GM23338 (cell line): ENCODE measurements at regions not wholly inside any gene's neighbourhood (a gene's known extent, or its start where the extent isn't known, plus 50 kb on each side); places are given as distances from the start of the nearest gene placed in this dataset.

Experiments
- ATAC-seq: fragments of 200-7000 bp; cut with Tn5 transposase; 3 replicates; pipeline ENCODE4 v1.9.1; 2020
- DNase-seq: peaks from one replicate; pipeline ENCODE4 v3.0.0-alpha.2; 2015; ENCODE audit warnings: low spot score
- H2AFZ ChIP-seq: fragments of 200-600 bp; sonication (generic); 2 replicates; pipeline ENCODE4 v1.8.0; 2016; ENCODE audit warnings: antibody characterized with exemption, mild to moderate bottlenecking, moderate library complexity
- H3F3A ChIP-seq: fragments of 200-600 bp; sonication (generic); replicated peaks from 2 replicates; pipeline ENCODE4 v1.8.0; 2017; ENCODE audit warnings: antibody characterized with exemption, mixed run types, low read depth
- H3K27ac ChIP-seq: fragments of 200-600 bp; sonication (generic); 2 replicates; pipeline ENCODE4 v1.6.1; 2016; ENCODE audit warnings: low read depth
- H3K27me3 ChIP-seq: fragments of 200-600 bp; sonication (generic); 2 replicates; pipeline ENCODE4 v1.8.0; 2016; ENCODE audit warnings: mild to moderate bottlenecking, mixed run types, moderate library complexity; ENCODE audit not compliant: insufficient read depth
- H3K36me3 ChIP-seq: fragments of 200-600 bp; sonication (generic); 2 replicates; pipeline ENCODE4 v1.8.0; 2016; ENCODE audit warnings: mild to moderate bottlenecking; ENCODE audit not compliant: insufficient read depth
- H3K4me1 ChIP-seq: fragments of 200-600 bp; sonication (generic); 2 replicates; pipeline ENCODE4 v1.8.0; 2016; ENCODE audit warnings: mild to moderate bottlenecking, moderate library complexity; ENCODE audit not compliant: insufficient read depth
- H3K4me2 ChIP-seq: fragments of 200-600 bp; sonication (generic); 2 replicates; pipeline ENCODE4 v1.7.1; 2017; ENCODE audit warnings: mixed run types
- H3K4me3 ChIP-seq: fragments of 200-600 bp; sonication (generic); 2 replicates; pipeline ENCODE4 v1.6.1; 2016; ENCODE audit warnings: mixed run types
- H3K79me2 ChIP-seq: fragments of 200-600 bp; sonication (generic); replicated peaks from 2 replicates; pipeline ENCODE4 v1.8.0; 2017; ENCODE audit warnings: mild to moderate bottlenecking; ENCODE audit not compliant: insufficient read depth
- H3K9me2 ChIP-seq: fragments of 200-600 bp; sonication (generic); 2 replicates; pipeline ENCODE4 v1.8.0; 2017; ENCODE audit not compliant: insufficient read depth
- H4K20me1 ChIP-seq: fragments of 200-600 bp; sonication (generic); replicated peaks from 2 replicates; pipeline ENCODE4 v1.8.0; 2017; ENCODE audit warnings: mild to moderate bottlenecking; ENCODE audit not compliant: insufficient read depth
- H3K27ac Mint-ChIP-seq: 2 replicates; pipeline ENCODE4 v1.8.0; 2020; ENCODE audit warnings: inconsistent platforms, mild to moderate bottlenecking, moderate library complexity, mixed read lengths
- H3K27me3 Mint-ChIP-seq: 3 replicates; pipeline ENCODE4 v1.8.0; 2022; ENCODE audit warnings: low read depth, mild to moderate bottlenecking, moderate library complexity, mixed read lengths, inconsistent platforms; ENCODE audit not compliant: insufficient read depth, poor library complexity
- H3K36me3 Mint-ChIP-seq: 3 replicates; pipeline ENCODE4 v1.8.0; 2021; ENCODE audit warnings: low read depth, mild to moderate bottlenecking, inconsistent platforms, moderate library complexity, mixed read lengths
- H3K4me1 Mint-ChIP-seq: 3 replicates; pipeline ENCODE4 v1.8.0; 2020; ENCODE audit warnings: mild to moderate bottlenecking, inconsistent platforms, mixed read lengths
- H3K4me3 Mint-ChIP-seq: 3 replicates; pipeline ENCODE4 v1.8.0; 2021; ENCODE audit warnings: moderate library complexity, mild to moderate bottlenecking, inconsistent platforms, mixed read lengths
- H3K9me3 Mint-ChIP-seq: 3 replicates; pipeline ENCODE4 v1.8.0; 2020; ENCODE audit warnings: moderate library complexity, mild to moderate bottlenecking, inconsistent platforms, mixed read lengths
- CREB1 ChIP-seq: fragments of 250-450 bp; sonication (Bioruptor Pico); IDR thresholded peaks from 2 replicates; pipeline ENCODE4 v1.5.0; 2020; ENCODE audit warnings: low read depth, mild to moderate bottlenecking, moderate library complexity
- ETS1 ChIP-seq: IDR thresholded peaks from 2 replicates; pipeline ENCODE4 v1.6.1; 2016; ENCODE audit warnings: antibody characterized with exemption
- EZH2 ChIP-seq: fragments of 200-600 bp; sonication (generic); IDR thresholded peaks from one replicate; pipeline ENCODE4 v1.8.0; 2017; ENCODE audit warnings: antibody characterized with exemption, mild to moderate bottlenecking, low read depth; ENCODE audit not compliant: unreplicated experiment
- JUNB ChIP-seq: IDR thresholded peaks from one replicate; pipeline ENCODE4 v1.6.1; 2016; ENCODE audit warnings: antibody characterized with exemption; ENCODE audit not compliant: unreplicated experiment
- POLR2AphosphoS5 ChIP-seq: IDR thresholded peaks from 2 replicates; pipeline ENCODE4 v1.6.1; 2016; ENCODE audit warnings: antibody characterized with exemption, low read depth
- REST ChIP-seq: IDR thresholded peaks from one replicate; pipeline ENCODE4 v1.6.1; 2018; ENCODE audit warnings: antibody characterized with exemption; ENCODE audit not compliant: unreplicated experiment
- STAT1 ChIP-seq: IDR thresholded peaks from one replicate; pipeline ENCODE4 v1.6.1; 2016; ENCODE audit warnings: antibody characterized with exemption; ENCODE audit not compliant: unreplicated experiment
- ZNF114 ChIP-seq: fragments of 250-450 bp; sonication (Bioruptor Pico); IDR thresholded peaks from 2 replicates; pipeline ENCODE4 v1.5.0; 2020; ENCODE audit warnings: mild to moderate bottlenecking, moderate library complexity
- ZNF331 ChIP-seq: fragments of 250-450 bp; sonication (Bioruptor Pico); IDR thresholded peaks from 2 replicates; pipeline ENCODE4 v1.5.0; 2020; ENCODE audit warnings: low read depth, mild to moderate bottlenecking, moderate library complexity
- TF ChIP-seq, protein P1 (sequence below): fragments of 250-450 bp; sonication (Bioruptor Pico); IDR thresholded peaks from 2 replicates; pipeline ENCODE4 v1.5.0; 2020; ENCODE audit warnings: mild to moderate bottlenecking, moderate library complexity
- TF ChIP-seq, protein P2 (sequence below), 2 experiments: fragments of 200-600 bp in 1 of 2; sonication (generic) in 1 of 2; conservative IDR thresholded peaks; 2 replicates each; pipeline versions ENCODE4 v1.5.1 to v1.6.1; 2016 to 2017; ENCODE audit warnings: antibody characterized with exemption in 2 of 2, low read depth in 2 of 2, mild to moderate bottlenecking in 2 of 2, moderate library complexity in 1 of 2

GRCh38 chr9:7960320-7961050 is 160.9 kb upstream of the DMAC1 start (continued):
- TF ChIP-seq, protein P1, sequence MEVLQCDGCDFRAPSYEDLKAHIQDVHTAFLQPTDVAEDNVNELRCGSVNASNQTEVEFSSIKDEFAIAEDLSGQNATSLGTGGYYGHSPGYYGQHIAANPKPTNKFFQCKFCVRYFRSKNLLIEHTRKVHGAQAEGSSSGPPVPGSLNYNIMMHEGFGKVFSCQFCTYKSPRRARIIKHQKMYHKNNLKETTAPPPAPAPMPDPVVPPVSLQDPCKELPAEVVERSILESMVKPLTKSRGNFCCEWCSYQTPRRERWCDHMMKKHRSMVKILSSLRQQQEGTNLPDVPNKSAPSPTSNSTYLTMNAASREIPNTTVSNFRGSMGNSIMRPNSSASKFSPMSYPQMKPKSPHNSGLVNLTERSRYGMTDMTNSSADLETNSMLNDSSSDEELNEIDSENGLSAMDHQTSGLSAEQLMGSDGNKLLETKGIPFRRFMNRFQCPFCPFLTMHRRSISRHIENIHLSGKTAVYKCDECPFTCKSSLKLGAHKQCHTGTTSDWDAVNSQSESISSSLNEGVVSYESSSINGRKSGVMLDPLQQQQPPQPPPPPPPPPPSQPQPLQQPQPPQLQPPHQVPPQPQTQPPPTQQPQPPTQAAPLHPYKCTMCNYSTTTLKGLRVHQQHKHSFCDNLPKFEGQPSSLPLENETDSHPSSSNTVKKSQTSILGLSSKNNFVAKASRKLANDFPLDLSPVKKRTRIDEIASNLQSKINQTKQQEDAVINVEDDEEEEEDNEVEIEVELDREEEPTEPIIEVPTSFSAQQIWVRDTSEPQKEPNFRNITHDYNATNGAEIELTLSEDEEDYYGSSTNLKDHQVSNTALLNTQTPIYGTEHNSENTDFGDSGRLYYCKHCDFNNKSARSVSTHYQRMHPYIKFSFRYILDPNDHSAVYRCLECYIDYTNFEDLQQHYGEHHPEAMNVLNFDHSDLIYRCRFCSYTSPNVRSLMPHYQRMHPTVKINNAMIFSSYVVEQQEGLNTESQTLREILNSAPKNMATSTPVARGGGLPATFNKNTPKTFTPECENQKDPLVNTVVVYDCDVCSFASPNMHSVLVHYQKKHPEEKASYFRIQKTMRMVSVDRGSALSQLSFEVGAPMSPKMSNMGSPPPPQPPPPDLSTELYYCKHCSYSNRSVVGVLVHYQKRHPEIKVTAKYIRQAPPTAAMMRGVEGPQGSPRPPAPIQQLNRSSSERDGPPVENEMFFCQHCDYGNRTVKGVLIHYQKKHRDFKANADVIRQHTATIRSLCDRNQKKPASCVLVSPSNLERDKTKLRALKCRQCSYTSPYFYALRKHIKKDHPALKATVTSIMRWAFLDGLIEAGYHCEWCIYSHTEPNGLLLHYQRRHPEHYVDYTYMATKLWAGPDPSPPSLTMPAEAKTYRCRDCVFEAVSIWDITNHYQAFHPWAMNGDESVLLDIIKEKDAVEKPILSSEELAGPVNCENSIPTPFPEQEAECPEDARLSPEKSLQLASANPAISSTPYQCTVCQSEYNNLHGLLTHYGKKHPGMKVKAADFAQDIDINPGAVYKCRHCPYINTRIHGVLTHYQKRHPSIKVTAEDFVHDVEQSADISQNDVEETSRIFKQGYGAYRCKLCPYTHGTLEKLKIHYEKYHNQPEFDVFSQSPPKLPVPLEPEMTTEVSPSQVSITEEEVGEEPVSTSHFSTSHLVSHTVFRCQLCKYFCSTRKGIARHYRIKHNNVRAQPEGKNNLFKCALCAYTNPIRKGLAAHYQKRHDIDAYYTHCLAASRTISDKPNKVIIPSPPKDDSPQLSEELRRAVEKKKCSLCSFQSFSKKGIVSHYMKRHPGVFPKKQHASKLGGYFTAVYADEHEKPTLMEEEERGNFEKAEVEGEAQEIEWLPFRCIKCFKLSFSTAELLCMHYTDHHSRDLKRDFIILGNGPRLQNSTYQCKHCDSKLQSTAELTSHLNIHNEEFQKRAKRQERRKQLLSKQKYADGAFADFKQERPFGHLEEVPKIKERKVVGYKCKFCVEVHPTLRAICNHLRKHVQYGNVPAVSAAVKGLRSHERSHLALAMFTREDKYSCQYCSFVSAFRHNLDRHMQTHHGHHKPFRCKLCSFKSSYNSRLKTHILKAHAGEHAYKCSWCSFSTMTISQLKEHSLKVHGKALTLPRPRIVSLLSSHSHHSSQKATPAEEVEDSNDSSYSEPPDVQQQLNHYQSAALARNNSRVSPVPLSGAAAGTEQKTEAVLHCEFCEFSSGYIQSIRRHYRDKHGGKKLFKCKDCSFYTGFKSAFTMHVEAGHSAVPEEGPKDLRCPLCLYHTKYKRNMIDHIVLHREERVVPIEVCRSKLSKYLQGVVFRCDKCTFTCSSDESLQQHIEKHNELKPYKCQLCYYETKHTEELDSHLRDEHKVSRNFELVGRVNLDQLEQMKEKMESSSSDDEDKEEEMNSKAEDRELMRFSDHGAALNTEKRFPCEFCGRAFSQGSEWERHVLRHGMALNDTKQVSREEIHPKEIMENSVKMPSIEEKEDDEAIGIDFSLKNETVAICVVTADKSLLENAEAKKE (CRISPR knock-in tag): no peak
- TF ChIP-seq POLR2AphosphoS5 (no peak), STAT1 (no peak), EZH2 (no peak)

GRCh38 chr9:7957803-7958202 is 158.2 kb upstream of the DMAC1 start:
- no peak overlapping the region for H3K27ac Mint-ChIP-seq
- Histone ChIP-seq H3K4me2 (no peak overlapping the region), H3F3A (no peaks in the 10 kb centered on the region), H3K27me3 (no peaks in the 10 kb centered on the region), H3K27ac (no peak overlapping the region), H3K4me1 (no peaks in the 10 kb centered on the region), H3K79me2 (no peaks in the 10 kb centered on the region), H3K4me3 (no peak overlapping the region), H2AFZ (no peak overlapping the region), H4K20me1 (no peaks in the 10 kb centered on the region; the same call in 1 of the 2 replicates), H3K9me2 (no peaks in the 10 kb centered on the region), H3K36me3 (no peaks in the 10 kb centered on the region)
- peaks cover 10% of the 10 kb centered on the region; the same call in 2 of the 3 replicates for H3K4me1 Mint-ChIP-seq
- DNase-seq (no peak), ATAC-seq (no peak)
- no peaks in the 10 kb centered on the region for H3K36me3 Mint-ChIP-seq
- no peak overlapping the region for H3K4me3 Mint-ChIP-seq
- H3K27me3 Mint-ChIP-seq: no peaks in the 10 kb centered on the region
- no peaks in the 10 kb centered on the region for H3K9me3 Mint-ChIP-seq
- TF ChIP-seq JUNB (no peak), ETS1 (no peak), CREB1 (CRISPR knock-in tag) (no peak), ZNF114 (CRISPR knock-in tag) (no peak), STAT1 (no peak), ZNF331 (CRISPR knock-in tag) (no peak), REST (no peak)
- TF ChIP-seq, protein P2, sequence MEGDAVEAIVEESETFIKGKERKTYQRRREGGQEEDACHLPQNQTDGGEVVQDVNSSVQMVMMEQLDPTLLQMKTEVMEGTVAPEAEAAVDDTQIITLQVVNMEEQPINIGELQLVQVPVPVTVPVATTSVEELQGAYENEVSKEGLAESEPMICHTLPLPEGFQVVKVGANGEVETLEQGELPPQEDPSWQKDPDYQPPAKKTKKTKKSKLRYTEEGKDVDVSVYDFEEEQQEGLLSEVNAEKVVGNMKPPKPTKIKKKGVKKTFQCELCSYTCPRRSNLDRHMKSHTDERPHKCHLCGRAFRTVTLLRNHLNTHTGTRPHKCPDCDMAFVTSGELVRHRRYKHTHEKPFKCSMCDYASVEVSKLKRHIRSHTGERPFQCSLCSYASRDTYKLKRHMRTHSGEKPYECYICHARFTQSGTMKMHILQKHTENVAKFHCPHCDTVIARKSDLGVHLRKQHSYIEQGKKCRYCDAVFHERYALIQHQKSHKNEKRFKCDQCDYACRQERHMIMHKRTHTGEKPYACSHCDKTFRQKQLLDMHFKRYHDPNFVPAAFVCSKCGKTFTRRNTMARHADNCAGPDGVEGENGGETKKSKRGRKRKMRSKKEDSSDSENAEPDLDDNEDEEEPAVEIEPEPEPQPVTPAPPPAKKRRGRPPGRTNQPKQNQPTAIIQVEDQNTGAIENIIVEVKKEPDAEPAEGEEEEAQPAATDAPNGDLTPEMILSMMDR (conservative IDR thresholded peaks at IDR 0.05; ENCODE audit: low read depth in 2 of 2): no peak
